ENCODE measurements at regions not wholly inside any gene's neighbourhood (a gene's known extent, or its start where the extent isn't known, plus 50 kb on each side); places are given as distances from the start of the nearest gene placed in this dataset.

GRCh38 chr5:153147891-153148623, 342.4 kb upstream of the GRIA1 start:
- DNase-seq: no peak

GRCh38 chr5:153148624-153148976, 341.9 kb upstream of the GRIA1 start:
- no peak for DNase-seq

DNA sequence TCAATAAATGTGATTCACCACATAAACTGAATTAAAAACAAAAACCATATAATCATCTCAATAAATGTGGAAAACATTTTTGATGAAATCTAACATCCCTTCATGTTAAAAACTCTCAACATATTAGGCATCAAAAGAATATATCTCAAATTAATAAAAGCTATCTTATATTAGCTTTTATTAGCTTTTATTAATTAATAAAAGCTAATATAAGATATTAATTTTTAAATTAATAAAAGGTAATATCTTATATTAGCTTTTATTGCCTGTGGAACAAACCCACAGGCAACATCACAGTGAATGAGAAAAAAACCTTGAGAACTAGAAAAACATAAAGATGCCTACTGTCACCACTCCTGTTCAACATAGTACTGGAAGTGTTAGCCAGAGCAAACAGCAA, 338.9 kb upstream of the GRIA1 start:
- no peak for DNase-seq

DNA sequence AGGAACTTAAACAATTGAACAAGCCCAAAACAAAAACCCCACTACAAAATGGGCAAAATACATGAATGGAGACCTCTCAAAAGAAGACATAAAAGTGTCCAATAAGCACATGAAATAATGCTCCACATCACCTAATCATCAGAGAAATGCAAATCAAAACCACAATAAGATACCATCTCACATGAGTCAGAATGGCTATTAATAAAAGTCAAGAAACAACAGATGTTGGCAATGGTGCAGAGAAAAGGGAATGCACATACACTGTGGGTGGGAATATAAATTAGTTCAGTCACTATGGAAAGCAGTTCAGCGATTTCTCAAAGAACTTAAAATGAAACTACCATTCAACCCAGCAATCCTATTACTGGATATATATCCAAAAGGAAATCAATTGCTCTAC, 337.4 kb upstream of the GRIA1 start:
- DNase-seq: no peak

DNA sequence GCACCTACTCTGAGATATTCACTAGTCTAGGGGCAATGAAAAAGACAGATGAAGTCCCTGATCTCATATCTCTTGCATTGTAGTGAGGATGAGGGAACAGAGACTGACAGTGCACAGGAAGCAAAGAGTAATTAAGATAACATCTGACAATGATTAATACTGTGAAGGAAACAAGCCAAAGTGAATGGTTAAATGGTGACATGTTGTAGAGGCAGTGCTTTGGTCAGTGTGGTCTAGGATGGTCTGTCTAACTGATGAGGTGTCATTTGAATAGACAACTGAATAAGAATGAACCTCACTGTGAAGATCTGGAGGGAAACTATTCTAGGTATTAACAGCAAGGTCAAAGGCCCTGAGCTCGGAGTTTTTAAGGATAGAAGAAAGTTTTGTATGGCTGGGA, 333.3 kb upstream of the GRIA1 start:
- no peak for DNase-seq

DNA sequence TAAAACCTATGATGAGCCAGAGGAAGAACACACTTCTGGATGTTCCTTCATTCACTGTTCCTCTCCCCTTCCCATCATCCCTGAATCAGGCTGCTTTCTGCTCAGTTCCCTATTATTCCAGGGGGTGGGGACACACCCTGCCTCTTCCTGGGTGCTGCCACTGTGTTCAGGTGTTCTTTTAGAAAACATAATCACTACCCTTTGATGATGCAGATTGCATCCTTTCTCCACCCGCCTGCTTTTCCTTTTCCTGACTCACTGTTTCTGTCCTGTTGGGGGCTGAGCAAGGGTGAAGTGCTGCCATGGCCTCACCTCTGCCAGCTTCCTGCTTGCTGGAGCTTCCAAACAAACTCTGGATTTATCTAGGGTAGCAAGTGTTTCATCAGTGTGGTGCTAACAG, 331.9 kb upstream of the GRIA1 start:
- no peak for DNase-seq

DNA sequence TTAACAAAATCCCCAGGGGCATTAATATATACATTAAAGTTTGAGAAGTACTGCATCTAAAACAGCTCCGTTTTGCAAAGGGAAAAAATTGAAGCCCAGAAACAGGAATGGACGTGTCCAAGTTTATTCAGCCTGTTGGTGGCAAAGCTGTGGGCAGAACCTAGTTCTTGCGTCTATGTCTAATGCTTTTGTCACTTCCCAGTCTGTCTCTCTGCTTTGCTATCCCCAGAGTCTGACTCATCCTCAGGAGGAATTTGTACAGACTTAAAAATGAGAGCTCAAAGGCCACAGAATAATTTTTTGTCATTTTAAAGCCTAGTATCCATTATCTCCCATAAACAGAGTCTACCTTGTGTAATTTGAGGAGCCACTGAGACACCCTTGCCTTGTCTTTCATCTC, 330.9 kb upstream of the GRIA1 start:
- no peak for DNase-seq

DNA sequence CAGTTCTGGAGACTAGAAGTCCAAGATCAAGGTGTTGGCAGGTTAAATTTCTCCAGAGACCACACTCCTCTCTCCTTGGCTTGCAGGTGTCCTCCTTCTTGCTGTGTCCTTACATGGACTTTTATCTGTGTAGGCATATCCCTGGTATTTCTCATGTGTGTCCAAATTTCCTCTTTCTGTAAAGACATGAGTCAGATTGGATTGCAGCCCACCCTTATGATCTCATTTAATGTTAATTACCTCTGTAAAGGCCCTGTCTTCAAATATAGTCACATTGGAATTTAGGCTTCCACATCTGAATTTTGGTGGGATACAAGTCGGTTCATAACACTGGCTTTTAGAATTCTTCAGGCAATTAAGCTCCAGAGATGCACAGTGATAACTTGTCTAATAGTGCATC, 322.2 kb upstream of the GRIA1 start:
- DNase-seq: no peak

DNA sequence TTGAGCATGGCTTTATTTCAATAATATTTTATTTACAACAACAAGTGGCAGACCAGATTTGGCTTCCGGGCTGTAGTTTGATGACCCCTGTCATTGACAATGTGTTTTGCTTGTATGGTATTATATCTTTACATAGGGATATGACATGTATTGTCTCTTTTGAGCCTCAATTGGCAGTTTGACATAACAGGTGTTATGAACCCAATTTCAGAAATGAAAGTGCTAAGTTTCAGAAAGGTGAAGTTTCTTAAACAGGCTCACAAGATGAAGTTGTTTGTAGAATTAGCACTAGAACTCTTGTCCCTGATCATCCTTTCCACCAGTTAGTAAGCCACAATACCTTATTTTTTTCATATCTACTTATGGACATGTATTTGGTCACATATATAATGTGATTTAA, 303.0 kb upstream of the GRIA1 start:
- DNase-seq: no peak

- DNase-seq: no peak
Observed at GRCh38 chr5:153206361-153206760, 284.1 kb upstream of the GRIA1 start.

DNA sequence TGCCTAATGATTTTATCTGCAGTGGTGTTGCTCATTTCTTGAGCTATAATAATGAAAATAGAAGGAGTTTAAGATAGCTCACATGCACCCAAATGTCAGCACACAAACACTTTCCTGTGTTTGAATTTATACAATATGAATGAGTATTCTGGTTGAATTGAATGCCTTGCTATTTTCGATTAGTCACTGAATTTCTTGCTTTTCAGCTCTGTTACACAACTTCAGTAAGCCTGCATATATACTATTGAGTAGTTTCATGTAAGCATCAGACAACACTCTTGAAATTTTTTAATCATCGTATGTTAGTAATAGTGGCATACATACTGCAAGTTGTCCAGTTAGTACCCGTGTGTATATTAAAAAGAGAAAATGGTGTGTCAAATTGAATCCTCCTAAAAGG, 281.5 kb upstream of the GRIA1 start:
- DNase-seq: no peak

GRCh38 chr5:153209687-153210086, 280.8 kb upstream of the GRIA1 start:
- DNase-seq: no peak

DNA sequence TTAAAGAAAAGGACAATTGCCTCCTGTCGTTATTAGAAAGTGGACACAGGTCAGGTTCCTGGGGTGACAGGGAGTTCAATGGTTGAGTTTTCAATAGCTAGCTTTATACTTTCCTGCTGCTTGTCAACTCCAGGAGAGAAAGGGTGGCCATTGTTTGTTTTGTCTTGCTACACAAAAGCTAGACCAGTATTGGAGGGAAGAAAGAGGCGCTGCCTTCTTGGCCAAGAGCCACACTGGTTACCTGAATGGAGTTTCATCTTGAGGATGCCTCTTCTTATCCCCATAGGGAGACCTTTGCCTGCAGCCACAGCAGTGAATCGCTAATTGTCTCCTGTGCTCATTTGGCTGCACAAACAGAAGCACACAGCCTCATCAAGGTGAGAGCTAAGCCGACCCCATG, 279.4 kb upstream of the GRIA1 start:
- no peak for DNase-seq

- no peak for DNase-seq
Observed at GRCh38 chr5:153212471-153212870, 278.0 kb upstream of the GRIA1 start.

GRCh38 chr5:153222936-153223335, 267.5 kb upstream of the GRIA1 start:
- no peak for DNase-seq

DNA sequence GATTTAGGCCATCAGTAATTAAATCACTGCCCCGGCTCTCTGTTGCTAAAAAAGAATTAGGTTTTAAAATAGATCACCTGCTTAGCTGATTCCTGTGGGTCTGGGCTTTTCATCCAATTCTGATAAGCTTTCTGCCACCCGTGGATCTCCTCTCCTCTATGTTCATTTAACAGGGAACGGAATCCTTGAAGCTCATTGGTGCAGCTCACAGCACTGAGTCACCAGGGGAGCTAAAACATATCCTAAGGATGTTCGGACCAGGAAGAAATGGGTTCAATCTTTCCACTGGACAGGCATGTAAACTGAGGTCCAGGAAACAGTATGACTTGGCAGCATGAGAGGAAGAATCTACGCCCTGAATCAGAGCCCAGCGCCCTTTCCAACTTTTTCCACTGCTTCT, 267.1 kb upstream of the GRIA1 start:
- no peak for DNase-seq

GRCh38 chr5:153224651-153225050, 265.8 kb upstream of the GRIA1 start:
- no peak for DNase-seq

- no peak for DNase-seq
Observed at GRCh38 chr5:153233933-153234332, 256.5 kb upstream of the GRIA1 start.

DNA sequence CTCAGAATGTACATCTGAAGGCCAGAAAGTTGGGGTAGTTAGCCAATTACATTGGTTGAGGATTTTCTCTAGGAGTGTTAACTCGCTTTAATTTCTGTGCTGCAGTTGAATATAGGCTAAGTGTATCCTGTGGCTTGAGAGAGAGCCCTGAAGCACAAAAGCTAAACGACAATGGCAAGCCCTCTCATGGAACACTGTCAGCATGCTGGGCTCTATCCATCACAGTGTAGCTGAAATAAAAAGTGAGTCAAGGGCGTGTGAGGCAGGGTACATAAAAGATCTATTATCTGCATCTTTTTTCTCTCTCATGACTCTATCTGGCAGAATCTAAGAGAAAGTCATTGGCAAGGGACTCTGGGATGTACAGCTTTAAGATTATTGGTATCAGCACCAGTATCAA, 254.2 kb upstream of the GRIA1 start:
- DNase-seq: no peak

- DNase-seq: no peak
Observed at GRCh38 chr5:153237671-153238332, 252.7 kb upstream of the GRIA1 start.

GRCh38 chr5:153257381-153257780, 233.1 kb upstream of the GRIA1 start:
- no peak for DNase-seq

DNA sequence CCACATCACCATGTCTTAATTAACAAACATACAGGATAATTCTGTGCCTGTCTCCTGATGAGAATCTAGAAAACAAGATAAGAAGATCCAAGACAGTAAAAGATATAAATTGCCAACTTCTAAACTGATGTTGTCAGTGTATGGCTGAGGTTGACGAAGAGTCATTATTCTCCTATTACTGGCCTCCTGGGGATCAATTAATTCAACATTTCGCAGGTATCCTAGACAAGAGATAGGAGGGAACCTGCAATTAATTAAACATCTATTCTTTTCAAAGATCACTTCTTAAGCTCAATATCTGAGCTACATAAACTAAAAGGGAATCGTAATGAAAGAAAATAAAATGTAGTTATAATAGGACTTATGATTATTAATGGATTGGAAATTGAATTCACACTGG, 232.0 kb upstream of the GRIA1 start:
- DNase-seq: no peak

DNA sequence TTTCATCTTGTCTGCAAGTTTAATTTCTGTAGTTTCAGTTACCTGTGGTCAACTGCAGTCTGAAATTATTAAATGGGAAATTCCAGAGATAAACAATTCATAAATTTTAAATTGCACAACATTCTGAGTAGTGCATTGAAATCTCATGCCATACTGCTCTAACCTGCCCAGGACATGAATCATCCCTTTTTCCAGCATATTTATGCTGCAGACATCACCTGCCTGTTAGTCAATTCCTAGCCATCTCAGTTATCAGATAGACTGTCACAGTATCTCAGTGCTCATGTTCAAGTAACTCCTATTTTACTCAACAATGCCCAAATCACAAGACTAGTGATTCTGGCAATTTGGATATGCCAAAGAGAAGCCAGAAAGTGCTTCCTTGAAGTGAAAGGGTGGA, 223.0 kb upstream of the GRIA1 start:
- DNase-seq: no peak

DNA sequence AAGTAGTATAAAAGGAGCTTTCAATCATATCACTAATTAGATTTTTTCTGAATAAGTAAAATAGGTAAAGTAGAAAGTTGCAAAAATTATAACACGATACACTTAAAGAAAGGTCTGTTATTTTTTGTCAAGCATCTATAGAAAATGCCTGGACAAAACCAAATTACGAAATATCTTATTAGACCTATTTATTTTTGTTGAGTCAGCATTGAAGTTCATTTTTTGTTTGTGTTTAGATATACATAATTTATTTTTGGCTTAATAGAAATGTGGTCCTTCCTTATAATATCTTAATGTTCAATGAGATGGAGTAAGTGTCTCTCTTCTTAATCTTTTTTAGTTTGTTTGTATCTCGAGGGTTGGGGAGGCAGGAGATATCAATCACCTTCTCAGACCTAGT, 214.8 kb upstream of the GRIA1 start:
- no peak for DNase-seq

DNA sequence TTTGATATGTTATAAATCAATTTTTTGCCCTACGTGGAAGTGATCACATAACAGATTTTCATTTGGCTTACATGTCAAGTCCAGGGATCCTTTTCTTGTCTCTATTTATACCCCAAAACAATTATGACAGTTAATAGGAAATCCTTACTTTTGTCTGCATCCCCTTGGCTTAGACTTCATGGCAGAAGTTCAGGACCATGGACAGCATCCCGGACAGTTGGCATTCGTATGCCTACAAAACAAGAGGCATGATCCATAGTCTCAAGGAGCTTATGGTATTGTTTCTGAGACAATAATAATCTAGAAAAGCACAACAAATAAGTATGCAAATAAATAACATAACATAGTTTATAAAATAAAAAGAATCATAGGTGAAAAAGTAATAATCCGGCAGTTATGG, 214.3 kb upstream of the GRIA1 start:
- no peak for DNase-seq

Measured in activated CD8-positive, alpha-beta memory T cell treated with anti-CD3 and anti-CD28 coated beads for 24 hours (primary cell).